Large intestine (tissue), 3 donors: ENCODE measurements at regions not wholly inside any gene's neighbourhood (a gene's known extent, or its start where the extent isn't known, plus 50 kb on each side); places are given as distances from the start of the nearest gene placed in this dataset.

Source experiments
- DNase-seq, 2 donors: peaks; one replicate each; pipeline versions ENCODE4 v3.0.0 to v3.0.0-alpha.2; 2013
- H3K27ac ChIP-seq: one replicate; pipeline ENCODE4 v1.5.1; 2013; ENCODE audit warnings: low read length
- H3K27me3 ChIP-seq: 2 replicates; pipeline ENCODE4 v1.6.1; 2013; ENCODE audit warnings: low read length; ENCODE audit not compliant: control insufficient read depth, insufficient read depth
- H3K36me3 ChIP-seq: 2 replicates; pipeline ENCODE4 v1.6.1; 2013; ENCODE audit warnings: low read length; ENCODE audit not compliant: control insufficient read depth, insufficient read depth
- H3K4me1 ChIP-seq: one replicate; pipeline ENCODE4 v1.6.1; 2013; ENCODE audit warnings: low read length; ENCODE audit not compliant: control insufficient read depth, insufficient read depth
- H3K4me3 ChIP-seq: one replicate; pipeline ENCODE4 v1.5.1; 2013; ENCODE audit warnings: low read length
- H3K9me3 ChIP-seq: one replicate; pipeline ENCODE4 v1.6.1; 2013; ENCODE audit warnings: mild to moderate bottlenecking, low read depth, low read length, moderate library complexity; ENCODE audit not compliant: control insufficient read depth
- WGBS: methylation state at CpG from one replicate; pipeline ENCODE4 v1.1.5; 2013; ENCODE audit warnings: low lambda C conversion rate; ENCODE audit not compliant: insufficient coverage; 5-methylcytosine and 5-hydroxymethylcytosine counted together

- Histone ChIP-seq H3K27me3 (no peaks in the 10 kb centered on the region), H3K4me1 (no peaks in the 10 kb centered on the region), H3K36me3 (no peaks in the 10 kb centered on the region), H3K9me3 (no peaks in the 10 kb centered on the region), H3K27ac (no peak overlapping the region), H3K4me3 (no peak overlapping the region)
- DNase-seq = no peak
- WGBS = 100% methylated on average over 1 of the region's 2 CpGs
Observed at GRCh38 chr15:46177219-46177618, 542.4 kb downstream of the SQOR start.

- no peak for DNase-seq
Observed at GRCh38 chr15:46178138-46178537, 543.3 kb downstream of the SQOR start.

GRCh38 chr15:46207341-46207740 is 572.5 kb downstream of the SQOR start:
- DNase-seq = no peak
- no CpG with 5 or more reads among the region's 2 CpGs for WGBS
- H3K9me3 ChIP-seq = no peaks in the 10 kb centered on the region

More at GRCh38 chr15:46178138-46178537, 543.3 kb downstream of the SQOR start:
- Histone ChIP-seq H3K27ac (no peak overlapping the region), H3K27me3 (no peaks in the 10 kb centered on the region), H3K36me3 (no peaks in the 10 kb centered on the region), H3K4me3 (no peak overlapping the region), H3K9me3 (no peaks in the 10 kb centered on the region), H3K4me1 (no peaks in the 10 kb centered on the region)
- 80% methylated on average over 1 of the region's 1 CpG for WGBS

GRCh38 chr15:46213551-46213950 is 578.7 kb downstream of the SQOR start:
- Histone ChIP-seq H3K27me3 (no peaks in the 10 kb centered on the region), H3K27ac (no peak overlapping the region), H3K4me3 (no peak overlapping the region), H3K9me3 (no peaks in the 10 kb centered on the region), H3K4me1 (no peaks in the 10 kb centered on the region), H3K36me3 (no peaks in the 10 kb centered on the region)
- no peak for DNase-seq

More at GRCh38 chr15:46207341-46207740, 572.5 kb downstream of the SQOR start:
- H3K4me1 ChIP-seq = no peaks in the 10 kb centered on the region
- H3K4me3 ChIP-seq = no peak overlapping the region
- H3K27ac ChIP-seq = no peak overlapping the region
- no peaks in the 10 kb centered on the region for H3K36me3 ChIP-seq
- H3K27me3 ChIP-seq = no peaks in the 10 kb centered on the region

- Histone ChIP-seq H3K27ac (no peak overlapping the region), H3K36me3 (no peaks in the 10 kb centered on the region), H3K4me1 (no peaks in the 10 kb centered on the region), H3K4me3 (no peak overlapping the region), H3K9me3 (no peaks in the 10 kb centered on the region), H3K27me3 (no peaks in the 10 kb centered on the region)
- no peak for DNase-seq
- WGBS = no CpG with 5 or more reads among the region's 2 CpGs
Observed at GRCh38 chr15:46222826-46223225, 588.0 kb downstream of the SQOR start.

- Histone ChIP-seq H3K4me1 (no peaks in the 10 kb centered on the region), H3K36me3 (no peaks in the 10 kb centered on the region), H3K9me3 (no peaks in the 10 kb centered on the region), H3K4me3 (no peak overlapping the region), H3K27me3 (no peaks in the 10 kb centered on the region), H3K27ac (no peak overlapping the region)
- no peak for DNase-seq
- WGBS = 57% methylated on average over 1 of the region's 1 CpG
Observed at GRCh38 chr15:46229263-46229662, 594.4 kb downstream of the SQOR start.

- WGBS = 93% methylated on average over 2 of the region's 5 CpGs
- Histone ChIP-seq H3K9me3 (no peaks in the 10 kb centered on the region), H3K27ac (no peak overlapping the region), H3K4me1 (no peaks in the 10 kb centered on the region), H3K4me3 (no peak overlapping the region), H3K36me3 (no peaks in the 10 kb centered on the region), H3K27me3 (no peaks in the 10 kb centered on the region)
- DNase-seq = no peak
Observed at GRCh38 chr15:46231786-46232185, 597.0 kb downstream of the SQOR start.

- Histone ChIP-seq H3K27ac (no peak overlapping the region), H3K27me3 (no peaks in the 10 kb centered on the region), H3K4me3 (no peak overlapping the region), H3K4me1 (no peaks in the 10 kb centered on the region), H3K9me3 (no peaks in the 10 kb centered on the region), H3K36me3 (no peaks in the 10 kb centered on the region)
- no CpG with 5 or more reads among the region's 2 CpGs for WGBS
- DNase-seq = no peak
Observed at GRCh38 chr15:46232471-46232870, 597.6 kb downstream of the SQOR start.

GRCh38 chr15:46242935-46243334 is 608.1 kb downstream of the SQOR start:
- WGBS = no CpG with 5 or more reads among the region's 1 CpG

GRCh38 chr15:46251903-46252302 is 617.1 kb downstream of the SQOR start:
- Histone ChIP-seq H3K4me1 (no peaks in the 10 kb centered on the region), H3K27me3 (no peaks in the 10 kb centered on the region), H3K4me3 (no peak overlapping the region), H3K27ac (no peak overlapping the region), H3K36me3 (no peaks in the 10 kb centered on the region), H3K9me3 (no peaks in the 10 kb centered on the region)
- DNase-seq = no peak
- WGBS = 33% methylated on average over 3 of the region's 3 CpGs

More at GRCh38 chr15:46242935-46243334, 608.1 kb downstream of the SQOR start:
- Histone ChIP-seq H3K9me3 (no peaks in the 10 kb centered on the region), H3K27ac (no peak overlapping the region), H3K27me3 (no peaks in the 10 kb centered on the region), H3K36me3 (no peaks in the 10 kb centered on the region), H3K4me1 (no peaks in the 10 kb centered on the region), H3K4me3 (no peak overlapping the region)
- DNase-seq = no peak

GRCh38 chr15:46258056-46258455 is 623.2 kb downstream of the SQOR start:
- WGBS = 87% methylated on average over 3 of the region's 5 CpGs
- no peaks in the 10 kb centered on the region for H3K27me3 ChIP-seq
- H3K36me3 ChIP-seq = no peaks in the 10 kb centered on the region
- no peaks in the 10 kb centered on the region for H3K9me3 ChIP-seq
- DNase-seq = no peak
- H3K4me3 ChIP-seq = no peak overlapping the region
- H3K27ac ChIP-seq = no peak overlapping the region
- no peaks in the 10 kb centered on the region for H3K4me1 ChIP-seq
